Endothelial cell of umbilical vein (primary cell): ENCODE measurements at regions not wholly inside any gene's neighbourhood (a gene's known extent, or its start where the extent isn't known, plus 50 kb on each side); places are given as distances from the start of the nearest gene placed in this dataset.

ENCODE experiments used
- BruUV-seq: library from RNA; stranded (reverse); fragments of 400-500 nt; replicated peaks from 2 replicates; lab custom pipeline; 2021; lab: Mats Ljungman, UMichigan
- CTCF ChIA-PET: fragments of 300-600, 350-600 bp; sonication (Branson Sonifier 250); formaldehyde crosslinking; loops from one replicate; lab custom pipeline; 2021; ENCODE audit warnings: antibody characterized with exemption, inconsistent platforms; lab: Charles Lee
- POLR2A ChIA-PET: fragments of 300-600, 350-600 bp; sonication (Branson Sonifier 250); formaldehyde crosslinking; loops from one replicate; lab custom pipeline; 2021; ENCODE audit warnings: antibody characterized with exemption, inconsistent platforms; lab: Charles Lee
- DNase-seq: peaks from one replicate; pipeline ENCODE4 v3.0.0-alpha.2; 2011; ENCODE audit warnings: low read depth, low spot score
- FAIRE-seq: peaks from 2 replicates; lab custom pipeline; 2011; peaks lifted over from hg19 to GRCh38; lab: Jason Lieb, UNC
- H2AFZ ChIP-seq: 2 replicates; pipeline ENCODE4 v1.6.0; 2012; ENCODE audit warnings: low read depth, low read length, control low read depth, inconsistent platforms
- H3K27ac ChIP-seq: 2 replicates; pipeline ENCODE4 v1.5.1; 2011; ENCODE audit warnings: low read depth, mild to moderate bottlenecking, control low read depth, low read length, moderate library complexity; ENCODE audit not compliant: insufficient read depth
- H3K27me3 ChIP-seq, 2 experiments: 2 replicates each; pipeline versions ENCODE4 v1.6.0 to v1.6.1; 2011; ENCODE audit warnings: low read length in 2 of 2, mixed read lengths in 1 of 2; ENCODE audit not compliant: control insufficient read depth in 2 of 2, insufficient read depth in 2 of 2
- H3K36me3 ChIP-seq, 2 experiments: 2 replicates in 1 of 2; 3 replicates in 1 of 2; pipeline ENCODE4 v1.5.1; 2011; ENCODE audit warnings: low read length in 2 of 2, mild to moderate bottlenecking in 1 of 2, moderate library complexity in 1 of 2; ENCODE audit not compliant: control insufficient read depth in 2 of 2, insufficient read depth in 2 of 2; ENCODE audit errors: extremely low read depth in 1 of 2
- H3K4me1 ChIP-seq: 3 replicates; pipeline ENCODE4 v1.5.1; 2011; ENCODE audit warnings: mild to moderate bottlenecking, low read length; ENCODE audit not compliant: control insufficient read depth, insufficient read depth; ENCODE audit errors: extremely low read depth
- H3K4me2 ChIP-seq: 2 replicates; pipeline ENCODE4 v1.6.1; 2011; ENCODE audit warnings: low read length, control low read depth, mixed read lengths; ENCODE audit not compliant: insufficient read depth
- H3K4me3 ChIP-seq, 3 experiments: fragments of 200-600 bp in 1 of 3; sonication (generic), shearing (Covaris generic) in 1 of 3; replicated peaks in 1 of 3; 2 replicates each; pipeline ENCODE4 v1.5.1; 2011 to 2016; ENCODE audit warnings: control low read depth in 3 of 3, low read length in 3 of 3, mild to moderate bottlenecking in 2 of 3, inconsistent platforms in 1 of 3, low read depth in 1 of 3, moderate library complexity in 1 of 3; ENCODE audit not compliant: insufficient read depth in 1 of 3
- H3K79me2 ChIP-seq: 2 replicates; pipeline ENCODE4 v1.6.0; 2012; ENCODE audit warnings: low read length, inconsistent platforms; ENCODE audit not compliant: control insufficient read depth, insufficient read depth
- H3K9ac ChIP-seq: replicated peaks from 2 replicates; pipeline ENCODE3; 2011; ENCODE audit warnings: low read length, control low read depth; ENCODE audit not compliant: insufficient read depth; ENCODE audit errors: extremely low read depth
- H3K9me1 ChIP-seq: replicated peaks from 3 replicates; pipeline ENCODE4 v1.6.0; 2011; ENCODE audit warnings: mild to moderate bottlenecking, low read length; ENCODE audit not compliant: control insufficient read depth, insufficient read depth; ENCODE audit errors: extremely low read depth
- H3K9me3 ChIP-seq: replicated peaks from 2 replicates; pipeline ENCODE4 v1.5.1; 2012; ENCODE audit warnings: low read length, inconsistent platforms; ENCODE audit not compliant: control insufficient read depth, insufficient read depth
- H4K20me1 ChIP-seq: replicated peaks from 2 replicates; pipeline ENCODE3; 2011; ENCODE audit warnings: mild to moderate bottlenecking, low read length; ENCODE audit not compliant: control insufficient read depth, insufficient read depth; ENCODE audit errors: extremely low read depth
- CTCF ChIP-seq, 2 donors: IDR thresholded peaks; 1 replicate in 1 of 2; 2 replicates in 1 of 2; pipeline ENCODE4 v1.5.1; 2011; ENCODE audit warnings: low read length in 2 of 2, mild to moderate bottlenecking in 2 of 2, moderate library complexity in 2 of 2, control low read depth in 1 of 2, inconsistent platforms in 1 of 2, low read depth in 1 of 2; ENCODE audit not compliant: insufficient read depth in 1 of 2; ENCODE audit errors: extremely low read depth in 1 of 2
- EZH2 ChIP-seq: IDR thresholded peaks from 2 replicates; pipeline ENCODE4 v1.6.1; 2012; ENCODE audit warnings: borderline replicate concordance, low read depth, mild to moderate bottlenecking, moderate library complexity, low read length, inconsistent platforms; ENCODE audit not compliant: severe bottlenecking
- FOS ChIP-seq: IDR thresholded peaks from 2 replicates; pipeline ENCODE4 v1.6.1; 2011; ENCODE audit warnings: mild to moderate bottlenecking, low read length, moderate library complexity, borderline replicate concordance; ENCODE audit not compliant: insufficient read depth
- GATA2 ChIP-seq: IDR thresholded peaks from 2 replicates; pipeline ENCODE4 v1.7.0; 2011; ENCODE audit warnings: low read depth, mild to moderate bottlenecking, moderate library complexity, mixed read lengths, low read length; ENCODE audit not compliant: insufficient read length, insufficient read depth
- JUN ChIP-seq: IDR thresholded peaks from 2 replicates; pipeline ENCODE4 v1.6.1; 2011; ENCODE audit warnings: borderline replicate concordance, low read depth; ENCODE audit not compliant: insufficient read length, insufficient read depth
- MAX ChIP-seq: IDR thresholded peaks from 2 replicates; pipeline ENCODE4 v1.6.1; 2011; ENCODE audit not compliant: insufficient read depth, insufficient read length
- MYC ChIP-seq: IDR thresholded peaks from one replicate; pipeline ENCODE4 v1.6.1; 2011; ENCODE audit warnings: mild to moderate bottlenecking, low read depth, low read length
- POLR2A ChIP-seq: IDR thresholded peaks from 2 replicates; pipeline ENCODE4 v1.6.1; 2012; ENCODE audit warnings: low read depth, mild to moderate bottlenecking, control low read depth, low read length
- POLR2AphosphoS5 ChIP-seq: IDR thresholded peaks from 2 replicates; pipeline ENCODE4 v1.6.1; 2012; ENCODE audit warnings: low read depth, mild to moderate bottlenecking, control low read depth, low read length, moderate library complexity; ENCODE audit not compliant: insufficient read depth
- dilution Hi-C: fragments of 300-500 bp; cut with MboI; formaldehyde crosslinking; loops from one replicate; pipeline ENCODE4 v1.15.0; 2019; ENCODE audit warnings: low sequenced_read_pairs; ENCODE audit not compliant: extremely low pct_ligation_motif_present
- intact Hi-C: fragments of 100-400 bp; cut with micrococcal nuclease; formaldehyde crosslinking; loops from one replicate; pipeline ENCODE4 v1.10.0; 2022

GRCh38 chr14:28157289-28157869, 609.2 kb upstream of the FOXG1 start:
- no peaks in the 10 kb centered on the region for H3K27me3 ChIP-seq
- no peak overlapping the region for H3K4me3 ChIP-seq
- no peaks in the 10 kb centered on the region for H4K20me1 ChIP-seq
- no peak overlapping the region for H3K27ac ChIP-seq
- BruUV-seq: no TSS peak
- TF ChIP-seq FOS (no peak), POLR2A (no peak), EZH2 (no peak), POLR2AphosphoS5 (no peak), MAX (no peak), GATA2 (no peak), MYC (no peak), CTCF (IDR thresholded peaks at IDR 0.05; ENCODE audit: extremely low read depth in 1 of 2, insufficient read depth in 1 of 2, low read depth in 1 of 2, low read length in 2 of 2) (no peak), JUN (no peak)
- no peak overlapping the region for H3K4me2 ChIP-seq
- DNase-seq (no peak), FAIRE-seq (no peak)
- no peak overlapping the region for H2AFZ ChIP-seq
- no peak overlapping the region for H3K9ac ChIP-seq
- no peaks in the 10 kb centered on the region for H3K9me1 ChIP-seq
- H3K79me2 ChIP-seq: no peaks in the 10 kb centered on the region
- no peaks in the 10 kb centered on the region for H3K4me1 ChIP-seq
- intact Hi-C loops: no loop called here
- ChIA-PET CTCF (no interaction called here), POLR2A (no interaction called here)
- H3K9me3 ChIP-seq: no peaks in the 10 kb centered on the region
- H3K36me3 ChIP-seq: no peaks in the 10 kb centered on the region
- dilution Hi-C loops: no loop called here
